Body of pancreas (tissue), 4 donors: ENCODE measurements at regions not wholly inside any gene's neighbourhood (a gene's known extent, or its start where the extent isn't known, plus 50 kb on each side); places are given as distances from the start of the nearest gene placed in this dataset.

Experiments used
- CTCF ChIP-seq, 7 experiments: fragments of 450-650 bp in 4 of 7; fragments of 200-600 bp in 3 of 7; sonication (generic) in 3 of 7; IDR thresholded peaks; one replicate each; pipeline ENCODE4 v1.5.1; 2016 to 2019; ENCODE audit warnings: antibody characterized with exemption in 7 of 7
- POLR2A ChIP-seq, 3 donors: fragments of 450-650 bp; IDR thresholded peaks; one replicate each; pipeline ENCODE4 v1.6.1; 2016; ENCODE audit warnings: antibody characterized with exemption in 3 of 3, mild to moderate bottlenecking in 2 of 3

GRCh38 chr9:78805771-78806170, 508.8 kb downstream of the PSAT1 start:
- TF ChIP-seq CTCF (IDR thresholded peaks at IDR 0.05) = no peak
- TF ChIP-seq POLR2A (IDR thresholded peaks at IDR 0.05) = no peak
